PC-9 (cell line): ENCODE measurements at regions not wholly inside any gene's neighbourhood (a gene's known extent, or its start where the extent isn't known, plus 50 kb on each side); places are given as distances from the start of the nearest gene placed in this dataset.
"Not testable (repeated sequence)": the region's sequence is repeated elsewhere in the genome, so short reads cannot be mapped to it uniquely, and the experiment has no call there.

Experiments used
- EZH2 ChIP-seq: fragments of 200-600 bp; sonication (generic); IDR thresholded peaks from 2 replicates; pipeline ENCODE4 v1.8.0; 2017; ENCODE audit warnings: antibody characterized with exemption, low read depth
- TF ChIP-seq, protein P1 (sequence below): fragments of 200-600 bp; sonication (generic); conservative IDR thresholded peaks from 2 replicates; pipeline ENCODE4 v1.6.1; 2017; ENCODE audit warnings: mixed run types, antibody characterized with exemption, mild to moderate bottlenecking, moderate library complexity

DNA sequence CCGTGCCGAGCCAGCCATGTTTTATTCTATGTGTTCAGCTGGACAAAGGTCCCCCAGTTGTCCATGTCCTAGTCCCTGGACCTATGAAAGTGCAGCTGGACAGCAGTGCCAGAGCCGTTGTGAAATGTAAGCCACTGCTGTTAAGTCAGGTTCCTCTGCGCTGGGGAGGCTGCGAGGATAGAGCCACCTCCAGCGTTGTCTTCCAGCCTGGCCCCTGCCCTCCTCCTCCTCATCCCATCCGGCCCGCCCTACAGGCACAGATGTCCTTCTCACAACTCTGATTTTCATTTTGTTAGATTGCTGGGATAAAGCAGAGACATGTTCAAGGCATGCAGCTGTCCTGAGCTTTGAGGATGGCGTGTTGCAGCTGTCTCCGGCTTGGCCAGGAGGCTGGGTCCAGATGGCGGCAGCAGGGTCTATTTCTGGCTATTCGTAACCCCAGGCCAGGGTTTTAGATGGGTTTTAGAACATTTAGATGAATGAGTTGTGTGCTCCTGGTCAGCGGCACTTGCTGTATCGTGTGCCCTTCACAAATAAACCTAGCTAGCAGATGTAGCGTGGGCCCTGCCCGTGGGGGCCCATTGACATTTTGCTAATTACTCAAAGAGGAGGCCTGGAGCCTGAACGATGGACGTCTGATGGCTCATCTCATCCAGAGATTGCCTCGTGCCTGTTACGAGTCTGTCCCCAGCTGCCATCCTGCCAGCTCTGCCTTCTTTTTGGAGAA lies 185.7 kb downstream of the LAT start:
- TF ChIP-seq, protein P1, sequence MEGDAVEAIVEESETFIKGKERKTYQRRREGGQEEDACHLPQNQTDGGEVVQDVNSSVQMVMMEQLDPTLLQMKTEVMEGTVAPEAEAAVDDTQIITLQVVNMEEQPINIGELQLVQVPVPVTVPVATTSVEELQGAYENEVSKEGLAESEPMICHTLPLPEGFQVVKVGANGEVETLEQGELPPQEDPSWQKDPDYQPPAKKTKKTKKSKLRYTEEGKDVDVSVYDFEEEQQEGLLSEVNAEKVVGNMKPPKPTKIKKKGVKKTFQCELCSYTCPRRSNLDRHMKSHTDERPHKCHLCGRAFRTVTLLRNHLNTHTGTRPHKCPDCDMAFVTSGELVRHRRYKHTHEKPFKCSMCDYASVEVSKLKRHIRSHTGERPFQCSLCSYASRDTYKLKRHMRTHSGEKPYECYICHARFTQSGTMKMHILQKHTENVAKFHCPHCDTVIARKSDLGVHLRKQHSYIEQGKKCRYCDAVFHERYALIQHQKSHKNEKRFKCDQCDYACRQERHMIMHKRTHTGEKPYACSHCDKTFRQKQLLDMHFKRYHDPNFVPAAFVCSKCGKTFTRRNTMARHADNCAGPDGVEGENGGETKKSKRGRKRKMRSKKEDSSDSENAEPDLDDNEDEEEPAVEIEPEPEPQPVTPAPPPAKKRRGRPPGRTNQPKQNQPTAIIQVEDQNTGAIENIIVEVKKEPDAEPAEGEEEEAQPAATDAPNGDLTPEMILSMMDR: not testable (repeated sequence)
- not testable (repeated sequence) for TF ChIP-seq EZH2
